HG03025 (cell line): ENCODE measurements at regions not wholly inside any gene's neighbourhood (a gene's known extent, or its start where the extent isn't known, plus 50 kb on each side); places are given as distances from the start of the nearest gene placed in this dataset.

Source experiments
- ATAC-seq: cut with Tn5 transposase; IDR thresholded peaks from one replicate; pipeline ENCODE4 v1.9.1; 2021; ENCODE audit warnings: mild to moderate bottlenecking, moderate library complexity; ENCODE audit not compliant: unreplicated experiment, low FRiP score

DNA sequence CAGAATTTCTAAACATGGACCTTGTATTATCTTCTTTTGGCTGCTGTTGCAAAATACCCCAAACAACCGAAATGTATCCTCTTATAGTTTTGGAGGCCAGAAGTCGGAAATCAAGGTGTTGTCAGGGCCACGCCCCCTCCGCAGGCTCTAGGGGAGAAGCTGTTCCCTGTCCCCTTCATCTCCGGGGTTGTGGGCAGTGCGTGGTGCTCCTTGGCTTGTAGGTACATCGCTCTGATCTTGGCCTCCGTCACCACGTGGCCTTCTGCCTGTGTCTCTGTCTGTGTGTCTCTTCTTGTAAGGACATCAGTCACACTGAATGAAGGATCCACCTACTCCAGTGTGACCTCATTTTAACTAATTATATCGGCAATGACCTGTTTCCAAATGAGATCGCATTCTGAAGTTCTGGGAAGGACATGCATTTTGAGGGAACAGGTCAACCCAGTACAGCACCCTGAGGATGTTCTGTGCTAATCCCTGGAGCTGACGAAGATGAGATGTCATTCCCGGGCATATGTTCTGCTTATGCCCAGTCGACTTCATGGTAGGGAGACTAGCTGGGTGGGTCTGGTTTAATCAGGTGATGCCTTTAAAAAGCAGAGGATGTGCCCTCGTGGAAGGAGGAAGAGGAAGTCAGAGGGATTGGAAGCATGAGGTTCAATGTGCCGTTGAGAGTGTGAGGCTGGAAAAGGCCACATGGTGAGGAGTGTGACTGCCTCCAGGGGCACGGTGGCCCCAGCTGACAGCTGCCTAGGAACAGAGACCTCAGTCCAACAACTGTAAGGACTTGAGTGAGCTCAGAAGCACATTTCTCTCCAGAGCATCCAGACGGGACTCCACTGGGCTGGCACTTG lies 531.1 kb downstream of the TBC1D22A start:
- no peak for ATAC-seq

DNA sequence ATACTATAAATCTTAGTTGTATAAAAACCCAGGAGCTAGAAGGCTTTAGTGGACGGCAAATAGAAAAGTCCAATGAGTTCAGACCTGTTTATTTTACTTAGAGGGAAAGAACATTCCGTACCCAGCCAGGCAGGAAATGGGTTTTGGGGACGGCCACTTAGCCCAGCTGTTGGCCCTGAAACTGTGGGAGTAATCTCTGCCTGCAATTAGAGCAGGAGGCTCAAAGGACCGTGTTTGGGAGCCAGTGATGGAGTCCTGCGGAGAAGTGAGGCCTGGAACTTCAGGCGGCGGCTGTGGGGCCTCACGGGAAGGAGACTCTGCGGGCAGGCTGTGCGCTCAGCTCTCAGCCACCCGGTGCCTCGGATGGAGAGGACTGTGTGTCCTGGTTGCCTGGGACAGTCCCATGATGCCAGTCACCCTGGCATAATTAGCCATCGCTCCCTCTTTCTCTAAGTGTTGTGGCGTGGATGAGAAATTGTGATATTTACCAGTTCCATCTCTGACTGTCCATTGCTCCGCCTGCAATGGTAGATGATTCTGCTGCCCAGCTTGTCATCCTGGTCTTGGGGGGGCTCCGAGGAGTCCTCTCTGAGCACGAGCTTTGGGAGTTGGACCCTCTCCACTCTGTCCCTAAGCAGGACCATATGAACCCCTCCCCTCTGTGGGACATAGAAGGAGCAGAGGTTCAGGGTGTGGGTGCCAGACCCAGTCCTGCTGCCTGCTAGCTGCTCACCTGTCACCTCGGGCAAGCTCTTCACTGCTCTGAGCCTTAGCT lies 530.3 kb downstream of the TBC1D22A start:
- no peak for ATAC-seq

DNA sequence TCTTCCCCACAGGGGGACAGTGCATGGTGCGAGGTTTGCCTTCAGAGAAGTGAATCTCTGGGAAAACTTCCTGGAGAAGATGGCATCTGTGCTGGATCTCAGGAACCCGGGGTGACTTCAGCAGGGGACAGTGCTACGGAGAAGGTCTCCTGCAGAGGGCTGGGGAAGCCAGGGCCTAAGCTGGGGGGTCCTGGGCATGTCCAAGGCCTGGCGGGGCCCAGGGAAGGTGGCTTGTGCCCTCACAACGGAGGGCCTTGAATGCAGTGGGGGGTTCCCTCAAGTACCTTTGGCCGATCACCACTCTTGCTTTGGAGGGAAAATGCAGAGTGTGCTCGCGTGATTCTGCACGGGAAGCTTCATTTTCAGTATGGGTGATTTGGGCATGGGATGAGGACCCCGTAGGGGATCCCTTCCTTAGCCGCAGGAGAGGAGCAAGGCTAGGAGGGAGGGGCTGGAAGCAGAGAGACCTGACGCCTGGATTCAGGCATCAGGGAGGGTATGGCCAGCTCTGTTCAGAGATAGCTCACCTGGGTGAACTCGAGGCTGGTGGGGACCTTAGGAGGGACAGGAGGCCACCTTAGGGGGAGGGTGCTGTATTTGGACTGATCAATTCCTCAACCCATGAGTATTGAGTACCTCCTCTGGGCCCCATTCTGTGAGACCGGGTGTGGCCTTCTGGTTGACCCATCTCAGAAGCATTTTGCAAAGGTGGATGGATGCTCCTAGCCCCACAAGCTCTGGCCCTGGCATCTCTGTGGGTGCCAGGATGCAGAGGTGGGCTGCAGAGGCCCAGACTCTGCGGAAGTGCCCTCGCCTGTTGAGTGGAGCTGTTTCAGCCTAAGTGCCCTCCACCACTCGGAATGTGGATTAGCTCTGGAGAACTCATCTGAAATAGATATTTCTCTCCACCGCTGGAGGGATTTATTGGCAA lies 529.4 kb downstream of the TBC1D22A start:
- ATAC-seq, result no peak

DNA sequence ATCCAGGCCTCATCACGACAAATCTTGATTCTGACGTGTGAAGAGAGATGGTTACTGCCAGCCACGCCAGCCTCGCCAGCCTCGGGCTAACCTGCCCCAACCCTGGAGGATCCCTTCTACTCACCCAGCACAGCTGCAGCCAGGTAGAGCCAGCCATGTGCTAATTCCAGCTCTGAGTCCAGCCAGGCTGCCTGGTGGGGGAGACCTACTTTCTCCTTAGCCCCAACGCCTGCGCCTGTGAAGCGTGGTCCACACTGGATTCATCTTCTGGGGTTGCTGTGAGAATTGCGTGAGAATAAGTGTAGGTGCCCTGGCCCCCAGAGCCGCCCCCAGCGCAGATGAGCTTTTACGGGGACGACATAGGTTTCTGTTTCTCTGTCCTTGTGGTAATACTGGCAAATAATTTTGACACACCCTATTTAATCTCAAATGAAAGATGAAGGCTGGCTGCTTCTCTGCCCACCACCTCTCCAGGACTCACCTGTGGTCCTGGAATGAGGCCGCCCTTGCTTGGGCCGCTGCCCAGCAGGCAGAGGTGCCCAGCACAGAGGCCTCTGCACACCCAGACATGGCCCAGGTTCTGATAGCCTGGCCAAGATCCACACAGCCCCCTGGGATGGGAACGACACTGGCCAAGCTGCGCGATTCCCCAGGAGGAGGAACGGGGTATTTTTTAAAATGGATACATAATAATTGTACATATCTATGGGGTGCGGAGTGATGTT lies 528.4 kb downstream of the TBC1D22A start:
- no peak for ATAC-seq

DNA sequence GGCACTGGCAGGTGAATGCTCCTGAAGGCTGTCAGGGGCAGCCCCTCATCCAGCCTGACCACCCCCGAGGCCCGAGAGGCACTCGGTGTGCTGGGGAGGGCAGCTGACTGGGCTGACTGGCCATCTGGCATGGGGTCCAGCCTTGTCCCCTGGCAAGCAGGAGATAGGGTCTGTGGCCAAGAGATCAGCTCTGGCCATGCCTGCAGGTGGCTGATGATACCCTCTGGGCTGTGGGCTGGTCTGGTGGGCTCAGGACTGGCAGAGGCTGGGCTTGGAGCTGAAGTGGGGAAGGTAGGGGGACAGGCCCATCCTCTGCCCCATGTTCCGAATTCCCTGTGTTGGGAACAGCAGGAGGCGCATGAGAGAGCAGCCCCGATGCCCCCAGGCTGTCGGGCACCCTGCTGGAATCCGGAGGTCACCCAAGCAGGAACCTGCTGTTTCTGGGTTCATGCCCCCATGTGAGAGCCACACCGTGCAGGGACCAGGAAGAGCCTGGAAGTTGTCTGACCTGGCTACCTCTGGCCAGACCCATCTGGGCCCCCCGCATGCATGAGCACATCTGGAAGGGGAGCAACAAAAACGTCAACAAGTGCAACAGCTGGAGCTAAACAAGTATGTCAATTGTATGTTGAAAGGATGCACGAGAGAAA lies 527.0 kb downstream of the TBC1D22A start:
- ATAC-seq, result no peak

DNA sequence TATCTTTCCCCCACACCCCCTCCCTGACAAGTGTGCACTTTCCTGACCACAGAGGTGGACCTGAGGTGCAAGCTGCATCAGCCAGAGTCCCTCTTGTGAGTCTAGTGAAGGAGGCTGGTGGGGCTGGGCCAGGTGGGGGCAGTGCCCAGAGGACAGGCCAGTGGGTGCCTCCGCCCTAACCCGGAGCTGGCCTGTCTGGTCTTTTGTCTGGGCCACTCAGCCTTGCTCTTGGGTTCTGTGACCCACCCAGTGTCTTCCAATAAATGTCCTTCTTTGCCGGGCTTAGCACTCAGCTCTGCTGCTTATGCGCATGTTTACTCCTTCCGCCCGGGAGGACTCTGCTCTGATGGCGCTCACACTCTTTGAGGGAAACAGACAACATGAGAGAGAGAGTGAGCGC lies 526.2 kb downstream of the TBC1D22A start:
- no peak for ATAC-seq

DNA sequence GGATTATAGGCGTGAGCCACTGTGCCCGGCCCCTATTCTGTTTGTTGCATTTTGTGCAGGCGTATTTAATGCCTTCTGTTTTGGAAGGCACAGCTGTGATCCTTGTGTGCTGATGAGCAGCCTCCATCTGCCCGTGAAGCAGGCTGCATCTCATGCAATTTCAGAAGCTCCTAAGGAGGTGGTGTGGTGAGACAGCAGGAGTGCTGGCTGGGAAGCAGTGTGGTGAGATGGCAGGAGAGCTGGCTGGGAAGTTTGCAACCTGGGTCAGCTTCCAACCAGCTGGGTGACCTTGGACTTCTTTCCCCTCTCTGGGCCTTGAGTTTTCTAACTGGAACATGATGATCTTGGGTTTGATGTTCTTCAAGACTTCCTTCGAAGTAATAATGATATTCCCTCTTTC lies 525.1 kb downstream of the TBC1D22A start:
- ATAC-seq, result no peak

DNA sequence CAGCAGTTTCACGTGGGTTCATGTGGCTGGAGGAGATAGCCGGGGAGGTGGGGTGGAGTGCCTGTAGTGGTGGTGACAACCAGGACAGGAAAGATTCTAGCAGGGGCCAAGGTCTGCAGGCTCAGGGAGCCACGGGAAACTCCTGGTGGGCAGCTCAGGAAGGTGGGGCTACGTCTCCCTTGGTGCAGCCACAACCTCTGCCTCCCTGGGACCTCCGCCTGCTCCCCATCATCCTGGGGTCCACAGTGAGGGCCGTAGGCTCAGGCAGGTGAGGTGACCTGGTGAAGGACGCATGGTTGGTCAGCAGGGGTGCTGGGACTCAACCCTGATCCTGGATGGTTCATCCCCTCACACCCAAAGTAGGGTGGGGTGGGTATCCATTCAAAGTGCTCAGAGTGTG lies 524.1 kb downstream of the TBC1D22A start:
- no peak for ATAC-seq

DNA sequence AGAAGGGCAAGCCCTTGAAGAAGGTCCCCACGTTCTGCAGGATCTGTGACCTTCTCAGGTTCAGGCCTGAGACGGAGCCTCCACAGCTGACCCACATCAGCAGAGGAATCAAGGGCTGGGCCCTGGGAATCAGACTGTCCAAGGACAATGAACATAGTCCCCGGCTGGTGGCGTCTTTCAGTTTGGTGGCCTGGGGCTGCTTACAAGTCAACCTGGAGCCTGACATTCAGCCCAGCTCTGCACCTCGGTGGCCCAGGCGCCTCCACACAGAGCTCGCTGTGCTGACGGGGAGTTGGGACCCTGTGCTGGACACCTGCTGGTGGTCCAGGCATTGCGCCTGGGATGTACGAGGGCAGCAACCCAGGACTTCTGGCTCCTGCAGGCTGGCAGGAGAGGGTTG lies 523.5 kb downstream of the TBC1D22A start:
- ATAC-seq, result no peak

DNA sequence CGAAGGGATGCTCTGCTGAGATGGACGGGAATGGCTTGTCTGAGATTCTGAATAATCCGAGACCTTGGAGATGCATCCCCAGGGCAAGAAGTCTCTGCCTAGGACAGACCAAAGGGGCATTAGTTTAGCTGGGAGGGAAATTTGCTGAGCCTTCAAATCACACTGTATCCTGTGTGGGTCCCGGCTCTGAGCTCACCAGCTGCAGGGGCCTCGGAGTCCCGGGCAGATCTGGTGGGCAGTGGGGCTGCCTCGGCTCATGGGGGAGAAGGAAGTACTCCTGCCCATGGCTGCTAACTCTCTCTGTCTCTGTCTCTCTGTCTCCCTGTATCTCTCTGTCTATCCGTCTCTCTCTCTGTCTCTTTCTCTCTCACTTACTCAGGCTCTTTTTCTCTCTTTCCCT lies 522.4 kb downstream of the TBC1D22A start:
- ATAC-seq, result no peak

DNA sequence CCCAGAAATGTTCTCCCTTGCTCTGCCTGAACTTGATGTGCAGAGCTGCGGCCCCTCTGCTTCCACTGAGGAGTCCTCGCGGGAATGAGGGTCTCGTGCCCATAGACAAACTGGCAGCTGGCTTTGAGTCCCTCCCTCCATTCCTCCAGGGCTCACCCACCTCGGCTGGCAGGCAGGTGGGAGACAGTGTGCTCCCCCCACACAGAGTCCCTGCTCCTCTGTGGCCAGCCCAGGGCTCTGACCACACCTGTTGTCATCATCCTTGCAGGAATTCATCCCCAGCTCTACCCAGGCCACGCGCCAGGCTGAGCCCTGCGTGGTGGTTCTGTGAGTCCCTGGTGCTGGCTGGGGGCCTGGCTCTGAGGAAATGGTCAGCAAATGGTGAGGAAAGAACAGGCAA lies 521.9 kb downstream of the TBC1D22A start:
- ATAC-seq, result no peak

DNA sequence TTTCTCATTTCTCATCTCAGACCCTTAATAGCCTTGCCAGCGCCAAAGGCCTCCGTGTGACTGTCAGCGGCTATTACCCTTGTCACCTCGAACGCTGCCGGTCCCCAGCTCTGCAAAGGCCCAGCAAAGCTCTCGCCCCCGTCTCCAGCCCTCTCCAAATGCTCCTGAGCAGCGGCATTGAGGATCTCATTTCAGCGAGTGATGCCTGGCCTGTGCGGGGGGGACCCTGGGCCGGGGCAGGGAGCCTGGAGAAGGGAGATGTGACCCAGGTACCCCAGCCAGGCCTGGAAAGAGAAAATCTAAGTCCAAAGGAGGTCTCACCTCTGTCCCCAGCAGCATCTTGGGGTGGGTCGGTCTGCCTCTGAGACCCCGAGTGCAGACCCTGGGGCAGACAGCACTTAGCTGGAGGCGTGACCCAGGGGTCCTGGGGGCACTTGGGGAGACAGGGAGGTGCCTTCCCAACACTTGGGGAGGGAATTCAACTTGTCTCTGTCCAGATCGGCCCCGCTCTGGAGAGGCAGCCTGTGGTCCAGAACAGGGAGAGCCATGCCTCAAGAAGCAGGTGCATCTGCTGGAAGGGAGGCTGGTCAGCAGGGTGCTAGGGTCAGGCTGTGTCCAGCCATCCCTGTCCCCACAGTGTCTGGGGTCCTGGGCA lies 521.3 kb downstream of the TBC1D22A start:
- no peak for ATAC-seq

DNA sequence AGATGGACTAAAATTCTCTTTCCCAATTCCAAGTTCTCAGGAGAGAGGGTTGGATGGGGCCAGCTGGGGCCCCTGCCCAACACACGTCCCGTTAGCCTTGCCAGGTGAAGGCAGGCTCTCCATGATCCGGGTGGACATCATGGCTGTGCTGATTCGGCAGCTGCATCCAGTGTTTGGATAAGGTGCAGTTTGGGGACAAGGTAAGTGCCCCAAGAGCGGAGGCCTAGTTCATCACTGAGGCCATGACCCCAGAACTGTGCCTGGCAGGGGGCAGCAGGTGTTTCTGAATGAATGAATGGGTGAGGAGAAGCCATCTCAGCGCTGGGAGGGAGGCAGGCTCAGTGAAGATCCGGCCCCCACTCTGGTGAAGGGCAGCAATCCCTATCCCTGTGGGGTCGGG lies 520.4 kb downstream of the TBC1D22A start:
- ATAC-seq, result no peak

DNA sequence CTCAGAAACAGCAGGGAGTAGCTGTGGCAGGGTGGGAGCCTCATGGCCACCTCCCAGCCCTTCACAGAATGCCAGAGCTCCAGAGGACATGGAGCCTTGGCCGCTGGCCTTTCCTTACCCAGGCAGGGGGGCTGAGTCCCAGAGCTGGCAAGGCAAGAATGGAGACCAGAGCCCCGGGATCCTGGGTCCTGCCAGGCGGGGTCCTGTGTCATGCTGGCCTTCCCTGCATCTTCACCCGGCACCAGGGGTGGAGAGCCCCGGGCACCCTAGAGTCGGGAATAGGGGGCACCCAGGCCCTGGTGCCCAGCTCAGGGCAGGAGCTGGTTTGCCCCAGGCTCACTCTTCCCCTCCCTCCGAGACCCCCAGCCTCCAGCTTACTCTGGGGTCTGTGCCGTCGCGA lies 519.9 kb downstream of the TBC1D22A start:
- no peak for ATAC-seq

DNA sequence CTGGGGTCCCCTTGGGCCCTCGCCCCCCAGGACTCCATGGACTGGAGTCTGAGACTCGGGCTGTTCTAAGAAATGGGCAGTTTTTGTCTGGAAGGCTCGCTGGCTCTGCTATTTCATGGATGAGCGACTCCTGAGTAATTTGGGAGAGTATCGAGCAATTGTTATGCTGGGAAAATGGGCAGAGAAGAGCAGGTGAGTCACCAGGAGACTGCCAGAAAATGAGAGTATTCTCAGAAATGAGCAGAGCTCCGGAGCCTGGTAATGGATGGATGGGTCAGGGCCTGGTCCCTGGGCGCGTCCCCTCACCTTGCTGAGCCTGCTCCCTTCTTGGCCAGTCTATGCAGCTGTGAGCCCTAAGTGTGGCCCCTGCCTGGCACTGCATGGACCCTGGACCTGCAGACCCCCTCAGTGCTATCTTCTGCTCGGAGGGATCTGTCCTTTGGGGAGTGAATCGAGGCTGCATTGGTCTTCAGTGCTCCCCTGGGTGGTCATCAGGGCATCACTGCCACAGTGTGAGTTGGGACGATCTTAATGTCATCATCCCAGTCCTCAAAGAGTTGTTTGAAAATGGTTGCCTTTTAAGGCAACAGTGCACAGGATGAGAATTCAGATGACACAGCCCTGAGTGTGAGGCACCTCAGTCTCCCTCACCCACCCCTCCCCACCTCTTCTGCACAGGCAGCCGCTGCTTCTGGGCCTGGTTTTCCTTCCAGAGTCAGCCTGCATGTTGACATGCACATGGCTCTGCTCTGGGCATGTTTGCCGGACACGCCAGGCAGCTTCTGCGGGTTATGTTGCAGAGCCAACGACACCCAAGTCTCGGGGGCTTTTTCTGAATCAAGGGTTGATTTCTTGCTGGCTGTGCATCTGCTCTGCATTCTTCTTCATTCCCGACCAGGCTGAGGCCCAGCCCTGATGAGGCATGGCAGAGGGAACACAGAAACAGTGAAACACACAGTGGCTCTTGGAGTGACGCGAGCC lies 519.0 kb downstream of the TBC1D22A start:
- ATAC-seq, result no peak

DNA sequence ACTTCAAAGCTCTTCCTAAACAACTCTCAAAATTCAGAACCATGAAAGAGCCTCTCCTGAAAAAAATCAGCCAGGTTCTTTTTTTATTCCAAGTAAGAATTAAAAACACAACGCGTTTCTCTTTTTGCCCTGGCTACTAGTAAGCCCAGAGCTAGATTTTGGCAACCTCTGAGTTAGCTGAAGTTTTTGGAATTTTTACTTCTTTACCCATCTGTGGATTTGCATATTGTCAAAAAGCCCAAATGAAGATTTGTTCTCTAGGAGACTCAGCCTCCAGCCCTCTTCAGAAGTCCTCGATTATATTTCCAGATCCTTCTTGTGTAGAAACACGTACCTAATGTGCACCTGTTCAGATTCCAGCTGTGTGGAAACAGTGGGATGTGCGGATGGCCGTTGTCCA lies 517.9 kb downstream of the TBC1D22A start:
- ATAC-seq, result no peak

DNA sequence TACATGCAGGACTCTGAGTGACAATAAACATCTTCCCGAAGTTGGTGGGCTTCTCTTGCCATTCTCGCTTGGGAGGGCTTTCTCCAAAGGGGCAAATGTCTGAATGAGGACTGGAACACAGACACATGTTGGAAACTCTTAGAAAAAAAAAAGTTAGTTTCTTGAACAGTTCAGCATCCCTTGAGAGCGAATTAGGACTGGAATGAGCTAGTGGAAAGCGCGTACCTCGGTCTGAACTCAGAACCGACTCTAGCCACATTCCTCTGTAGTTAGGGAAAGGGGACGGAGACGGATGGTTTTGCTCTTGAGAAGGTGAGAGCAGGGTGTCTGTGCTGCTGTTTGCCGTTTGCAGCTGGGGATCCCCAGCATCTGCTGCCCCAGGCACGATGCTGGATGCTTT lies 517.3 kb downstream of the TBC1D22A start:
- ATAC-seq, result no peak

DNA sequence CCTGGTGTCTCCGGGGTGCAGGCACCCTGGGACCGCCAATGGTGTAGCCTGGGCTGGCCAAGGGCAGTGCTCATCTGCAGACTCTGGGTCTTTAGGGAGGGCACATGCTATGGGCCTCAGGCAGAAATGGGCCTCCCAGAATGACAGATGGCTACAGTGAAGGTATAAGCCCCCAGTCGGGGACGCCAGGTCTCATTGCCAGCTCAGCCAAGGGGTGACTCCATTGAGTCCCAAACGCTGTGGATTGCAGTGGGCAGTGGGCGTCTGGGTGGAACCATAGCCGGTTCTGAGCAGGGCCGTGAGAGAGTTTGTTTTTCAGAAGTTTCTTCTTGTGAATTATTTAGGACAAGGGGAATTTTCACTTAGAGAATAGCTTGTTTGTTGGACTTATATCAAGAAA lies 516.9 kb downstream of the TBC1D22A start:
- ATAC-seq, result no peak
